ENCODE measurements at regions not wholly inside any gene's neighbourhood (a gene's known extent, or its start where the extent isn't known, plus 50 kb on each side); places are given as distances from the start of the nearest gene placed in this dataset.

- no peak overlapping the region for H2AFZ ChIP-seq (ENCODE audit: low read length)
- no peak overlapping the region for H3K4me2 ChIP-seq (ENCODE audit: extremely low read depth, insufficient read depth, low read length)
- H3K79me2 ChIP-seq (ENCODE audit: control insufficient read depth, insufficient read depth, low read length) = no peaks in the 10 kb centered on the region
- no peaks in the 10 kb centered on the region for H3K9me3 ChIP-seq (ENCODE audit: control insufficient read depth, insufficient read depth, low read depth, low read length)
- H3K4me3 ChIP-seq (replicated peaks in 1 of 4; ENCODE audit: control extremely low read depth in 1 of 4, insufficient read depth in 1 of 4, low read depth in 3 of 4, low read length in 4 of 4) = no peak overlapping the region
- no peaks in the 10 kb centered on the region for H3K4me1 ChIP-seq (ENCODE audit: control insufficient read depth, extremely low read depth, insufficient read depth, low read length)
- DNase-seq (ENCODE audit: low read depth in 2 of 2) = no peak
- H4K20me1 ChIP-seq (ENCODE audit: control insufficient read depth, extremely low read depth, insufficient read depth, low read length) = no peaks in the 10 kb centered on the region
- no peaks in the 10 kb centered on the region for H3K36me3 ChIP-seq (ENCODE audit: control insufficient read depth, insufficient read depth, low read length)
- no peak overlapping the region for H3K27ac ChIP-seq (ENCODE audit: insufficient read depth, low read length)
- H3K27me3 ChIP-seq (ENCODE audit: control insufficient read depth, insufficient read depth, low read length) = no peaks in the 10 kb centered on the region
- no peak for TF ChIP-seq EZH2 (IDR thresholded peaks at IDR 0.05; ENCODE audit: low read length, missing control alignments)
- TF ChIP-seq, protein P1, sequence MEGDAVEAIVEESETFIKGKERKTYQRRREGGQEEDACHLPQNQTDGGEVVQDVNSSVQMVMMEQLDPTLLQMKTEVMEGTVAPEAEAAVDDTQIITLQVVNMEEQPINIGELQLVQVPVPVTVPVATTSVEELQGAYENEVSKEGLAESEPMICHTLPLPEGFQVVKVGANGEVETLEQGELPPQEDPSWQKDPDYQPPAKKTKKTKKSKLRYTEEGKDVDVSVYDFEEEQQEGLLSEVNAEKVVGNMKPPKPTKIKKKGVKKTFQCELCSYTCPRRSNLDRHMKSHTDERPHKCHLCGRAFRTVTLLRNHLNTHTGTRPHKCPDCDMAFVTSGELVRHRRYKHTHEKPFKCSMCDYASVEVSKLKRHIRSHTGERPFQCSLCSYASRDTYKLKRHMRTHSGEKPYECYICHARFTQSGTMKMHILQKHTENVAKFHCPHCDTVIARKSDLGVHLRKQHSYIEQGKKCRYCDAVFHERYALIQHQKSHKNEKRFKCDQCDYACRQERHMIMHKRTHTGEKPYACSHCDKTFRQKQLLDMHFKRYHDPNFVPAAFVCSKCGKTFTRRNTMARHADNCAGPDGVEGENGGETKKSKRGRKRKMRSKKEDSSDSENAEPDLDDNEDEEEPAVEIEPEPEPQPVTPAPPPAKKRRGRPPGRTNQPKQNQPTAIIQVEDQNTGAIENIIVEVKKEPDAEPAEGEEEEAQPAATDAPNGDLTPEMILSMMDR (conservative IDR thresholded peaks at IDR 0.05 in 1 of 2, IDR thresholded peaks at IDR 0.05 in 1 of 2; ENCODE audit: low read depth in 1 of 2, low read length in 2 of 2) = no peak
- H3K9ac ChIP-seq (ENCODE audit: insufficient read depth, low read length) = no peak overlapping the region
Measured at GRCh38 chr1:38561110-38561509, 298.5 kb downstream of the RRAGC start.

DNA sequence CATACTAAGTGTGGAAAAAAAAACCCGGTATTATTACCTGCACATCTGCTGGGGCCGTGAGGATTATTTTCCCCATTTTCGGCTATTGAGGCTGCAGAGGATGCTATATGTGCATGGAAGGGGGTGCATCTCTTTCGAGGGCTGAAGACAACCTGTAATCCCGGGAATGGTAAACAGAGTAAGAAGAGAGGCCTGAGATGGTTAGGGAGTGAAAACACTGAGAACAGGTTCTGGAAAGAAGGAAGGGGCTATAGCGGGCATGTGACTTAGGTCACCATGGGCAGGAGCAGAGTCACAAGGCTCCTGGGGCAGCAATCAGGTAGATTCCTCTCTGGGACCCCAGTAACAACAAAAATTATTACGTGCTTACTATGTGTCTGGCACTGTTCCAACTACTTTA, 299.1 kb downstream of the RRAGC start:
- TF ChIP-seq, protein P1 (conservative IDR thresholded peaks at IDR 0.05 in 1 of 2, IDR thresholded peaks at IDR 0.05 in 1 of 2; ENCODE audit: low read depth in 1 of 2, low read length in 2 of 2) = no peak
- no peak for TF ChIP-seq EZH2 (IDR thresholded peaks at IDR 0.05; ENCODE audit: low read length, missing control alignments)
- Histone ChIP-seq H3K27ac (ENCODE audit: insufficient read depth, low read length) (no peak overlapping the region), H2AFZ (ENCODE audit: low read length) (no peak overlapping the region), H3K4me3 (replicated peaks in 1 of 4; ENCODE audit: control extremely low read depth in 1 of 4, insufficient read depth in 1 of 4, low read depth in 3 of 4, low read length in 4 of 4) (no peak overlapping the region), H3K79me2 (ENCODE audit: control insufficient read depth, insufficient read depth, low read length) (no peaks in the 10 kb centered on the region), H3K36me3 (ENCODE audit: control insufficient read depth, insufficient read depth, low read length) (no peaks in the 10 kb centered on the region), H3K9me3 (ENCODE audit: control insufficient read depth, insufficient read depth, low read depth, low read length) (no peaks in the 10 kb centered on the region), H3K4me1 (ENCODE audit: control insufficient read depth, extremely low read depth, insufficient read depth, low read length) (no peaks in the 10 kb centered on the region), H4K20me1 (ENCODE audit: control insufficient read depth, extremely low read depth, insufficient read depth, low read length) (no peaks in the 10 kb centered on the region), H3K9ac (ENCODE audit: insufficient read depth, low read length) (no peak overlapping the region), H3K27me3 (ENCODE audit: control insufficient read depth, insufficient read depth, low read length) (no peaks in the 10 kb centered on the region), H3K4me2 (ENCODE audit: extremely low read depth, insufficient read depth, low read length) (no peak overlapping the region)
- no peak for DNase-seq (ENCODE audit: low read depth in 2 of 2)

- no peak overlapping the region for H3K4me3 ChIP-seq (replicated peaks in 1 of 4; ENCODE audit: control extremely low read depth in 1 of 4, insufficient read depth in 1 of 4, low read depth in 3 of 4, low read length in 4 of 4)
- no peaks in the 10 kb centered on the region for H4K20me1 ChIP-seq (ENCODE audit: control insufficient read depth, extremely low read depth, insufficient read depth, low read length)
- no peak for DNase-seq (ENCODE audit: low read depth in 2 of 2)
- no peak overlapping the region for H3K4me2 ChIP-seq (ENCODE audit: extremely low read depth, insufficient read depth, low read length)
- H3K4me1 ChIP-seq (ENCODE audit: control insufficient read depth, extremely low read depth, insufficient read depth, low read length) = no peaks in the 10 kb centered on the region
- H2AFZ ChIP-seq (ENCODE audit: low read length) = no peak overlapping the region
- H3K27me3 ChIP-seq (ENCODE audit: control insufficient read depth, insufficient read depth, low read length) = no peaks in the 10 kb centered on the region
- H3K9ac ChIP-seq (ENCODE audit: insufficient read depth, low read length) = no peak overlapping the region
- no peak overlapping the region for H3K27ac ChIP-seq (ENCODE audit: insufficient read depth, low read length)
- no peaks in the 10 kb centered on the region for H3K79me2 ChIP-seq (ENCODE audit: control insufficient read depth, insufficient read depth, low read length)
- TF ChIP-seq, protein P1 (conservative IDR thresholded peaks at IDR 0.05 in 1 of 2, IDR thresholded peaks at IDR 0.05 in 1 of 2; ENCODE audit: low read depth in 1 of 2, low read length in 2 of 2) = no peak
- H3K36me3 ChIP-seq (ENCODE audit: control insufficient read depth, insufficient read depth, low read length) = no peaks in the 10 kb centered on the region
- no peaks in the 10 kb centered on the region for H3K9me3 ChIP-seq (ENCODE audit: control insufficient read depth, insufficient read depth, low read depth, low read length)
Measured at GRCh38 chr1:38559446-38560165, 300.0 kb downstream of the RRAGC start.

Measured in fibroblast of lung (primary cell).